NB4 (cell line): ENCODE measurements at regions not wholly inside any gene's neighbourhood (a gene's known extent, or its start where the extent isn't known, plus 50 kb on each side); places are given as distances from the start of the nearest gene placed in this dataset.

Experiments used
- MYC ChIP-seq: IDR thresholded peaks from 2 replicates; pipeline ENCODE4 v1.6.1; 2011; ENCODE audit warnings: low read depth, low read length
- POLR2A ChIP-seq: IDR thresholded peaks from 2 replicates; pipeline ENCODE4 v1.6.1; 2011; ENCODE audit warnings: mild to moderate bottlenecking; ENCODE audit not compliant: insufficient read length; ENCODE audit errors: extremely low read depth
- TF ChIP-seq, protein P1 (sequence below): IDR thresholded peaks from one replicate; pipeline ENCODE4 v1.5.1; 2012; ENCODE audit warnings: low read depth, low read length

- TF ChIP-seq POLR2A (no peak), MYC (no peak)
- TF ChIP-seq, protein P1, sequence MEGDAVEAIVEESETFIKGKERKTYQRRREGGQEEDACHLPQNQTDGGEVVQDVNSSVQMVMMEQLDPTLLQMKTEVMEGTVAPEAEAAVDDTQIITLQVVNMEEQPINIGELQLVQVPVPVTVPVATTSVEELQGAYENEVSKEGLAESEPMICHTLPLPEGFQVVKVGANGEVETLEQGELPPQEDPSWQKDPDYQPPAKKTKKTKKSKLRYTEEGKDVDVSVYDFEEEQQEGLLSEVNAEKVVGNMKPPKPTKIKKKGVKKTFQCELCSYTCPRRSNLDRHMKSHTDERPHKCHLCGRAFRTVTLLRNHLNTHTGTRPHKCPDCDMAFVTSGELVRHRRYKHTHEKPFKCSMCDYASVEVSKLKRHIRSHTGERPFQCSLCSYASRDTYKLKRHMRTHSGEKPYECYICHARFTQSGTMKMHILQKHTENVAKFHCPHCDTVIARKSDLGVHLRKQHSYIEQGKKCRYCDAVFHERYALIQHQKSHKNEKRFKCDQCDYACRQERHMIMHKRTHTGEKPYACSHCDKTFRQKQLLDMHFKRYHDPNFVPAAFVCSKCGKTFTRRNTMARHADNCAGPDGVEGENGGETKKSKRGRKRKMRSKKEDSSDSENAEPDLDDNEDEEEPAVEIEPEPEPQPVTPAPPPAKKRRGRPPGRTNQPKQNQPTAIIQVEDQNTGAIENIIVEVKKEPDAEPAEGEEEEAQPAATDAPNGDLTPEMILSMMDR = no peak
Measured at GRCh38 chr10:29204070-29204800, 84.6 kb upstream of the LYZL1 start.
